ENCODE measurements at regions not wholly inside any gene's neighbourhood (a gene's known extent, or its start where the extent isn't known, plus 50 kb on each side); places are given as distances from the start of the nearest gene placed in this dataset.

DNA sequence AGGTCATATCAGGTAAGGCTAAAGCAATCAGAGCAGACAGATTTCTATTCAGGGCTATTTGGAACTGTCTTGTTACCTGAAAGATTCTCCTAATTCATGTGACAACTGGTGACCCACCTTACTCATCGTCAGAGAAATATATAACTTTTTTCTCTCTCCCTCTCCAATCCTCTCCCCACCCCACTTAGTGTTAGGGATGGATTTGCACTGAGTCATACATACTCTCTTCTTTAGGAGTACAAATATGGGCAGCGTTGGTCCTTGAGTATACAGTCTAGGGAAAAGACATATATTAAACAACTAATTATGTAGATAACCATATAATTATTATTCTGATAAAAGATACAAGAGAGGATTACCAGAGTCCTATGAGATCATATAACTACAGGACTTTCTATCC lies 246.3 kb downstream of the HHIPL2 start (continued):
- TF ChIP-seq ZBTB26 (tag by site-specific recombination; optimal IDR thresholded peaks at IDR 0.05): no peak
- no peak for TF ChIP-seq ZBTB20 (tag by site-specific recombination; IDR thresholded peaks at IDR 0.05)
- TF ChIP-seq YY2 (tag by site-specific recombination; IDR thresholded peaks at IDR 0.05): no peak

GRCh38 chr1:222299524-222299923 lies 248.4 kb downstream of the HHIPL2 start:
- no peak overlapping the region for H3K4me3 ChIP-seq (ENCODE audit: low read depth, low read length)
- H3K4me1 ChIP-seq (ENCODE audit: control insufficient read depth, insufficient read depth, low read length): no peaks in the 10 kb centered on the region
- ChIA-PET CTCF (no interaction called here), POLR2A (no interaction called here)
- TF ChIP-seq ZBTB8A (tag by site-specific recombination; IDR thresholded peaks at IDR 0.05): no peak
- TF ChIP-seq ZNF266 (tag by site-specific recombination; IDR thresholded peaks at IDR 0.05; ENCODE audit: low read depth): no peak
- TF ChIP-seq ZNF677 (tag by site-specific recombination; IDR thresholded peaks at IDR 0.05): no peak
- TF ChIP-seq ZNF362 (tag by site-specific recombination; IDR thresholded peaks at IDR 0.05): no peak
- TF ChIP-seq, protein P1, sequence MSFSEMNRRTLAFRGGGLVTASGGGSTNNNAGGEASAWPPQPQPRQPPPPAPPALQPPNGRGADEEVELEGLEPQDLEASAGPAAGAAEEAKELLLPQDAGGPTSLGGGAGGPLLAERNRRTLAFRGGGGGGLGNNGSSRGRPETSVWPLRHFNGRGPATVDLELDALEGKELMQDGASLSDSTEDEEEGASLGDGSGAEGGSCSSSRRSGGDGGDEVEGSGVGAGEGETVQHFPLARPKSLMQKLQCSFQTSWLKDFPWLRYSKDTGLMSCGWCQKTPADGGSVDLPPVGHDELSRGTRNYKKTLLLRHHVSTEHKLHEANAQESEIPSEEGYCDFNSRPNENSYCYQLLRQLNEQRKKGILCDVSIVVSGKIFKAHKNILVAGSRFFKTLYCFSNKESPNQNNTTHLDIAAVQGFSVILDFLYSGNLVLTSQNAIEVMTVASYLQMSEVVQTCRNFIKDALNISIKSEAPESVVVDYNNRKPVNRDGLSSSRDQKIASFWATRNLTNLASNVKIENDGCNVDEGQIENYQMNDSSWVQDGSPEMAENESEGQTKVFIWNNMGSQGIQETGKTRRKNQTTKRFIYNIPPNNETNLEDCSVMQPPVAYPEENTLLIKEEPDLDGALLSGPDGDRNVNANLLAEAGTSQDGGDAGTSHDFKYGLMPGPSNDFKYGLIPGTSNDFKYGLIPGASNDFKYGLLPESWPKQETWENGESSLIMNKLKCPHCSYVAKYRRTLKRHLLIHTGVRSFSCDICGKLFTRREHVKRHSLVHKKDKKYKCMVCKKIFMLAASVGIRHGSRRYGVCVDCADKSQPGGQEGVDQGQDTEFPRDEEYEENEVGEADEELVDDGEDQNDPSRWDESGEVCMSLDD (tag by site-specific recombination; IDR thresholded peaks at IDR 0.05): no peak
- TF ChIP-seq ZNF248 (tag by site-specific recombination; IDR thresholded peaks at IDR 0.05): no peak
- TF ChIP-seq SP3 (tag by site-specific recombination; IDR thresholded peaks at IDR 0.05): no peak
- TF ChIP-seq ZNF785 (tag by site-specific recombination; IDR thresholded peaks at IDR 0.05): no peak
- TF ChIP-seq, protein P2, sequence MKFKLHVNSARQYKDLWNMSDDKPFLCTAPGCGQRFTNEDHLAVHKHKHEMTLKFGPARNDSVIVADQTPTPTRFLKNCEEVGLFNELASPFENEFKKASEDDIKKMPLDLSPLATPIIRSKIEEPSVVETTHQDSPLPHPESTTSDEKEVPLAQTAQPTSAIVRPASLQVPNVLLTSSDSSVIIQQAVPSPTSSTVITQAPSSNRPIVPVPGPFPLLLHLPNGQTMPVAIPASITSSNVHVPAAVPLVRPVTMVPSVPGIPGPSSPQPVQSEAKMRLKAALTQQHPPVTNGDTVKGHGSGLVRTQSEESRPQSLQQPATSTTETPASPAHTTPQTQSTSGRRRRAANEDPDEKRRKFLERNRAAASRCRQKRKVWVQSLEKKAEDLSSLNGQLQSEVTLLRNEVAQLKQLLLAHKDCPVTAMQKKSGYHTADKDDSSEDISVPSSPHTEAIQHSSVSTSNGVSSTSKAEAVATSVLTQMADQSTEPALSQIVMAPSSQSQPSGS (tag by site-specific recombination; IDR thresholded peaks at IDR 0.05; ENCODE audit: low read depth): no peak
- TF ChIP-seq ZIC2 (tag by site-specific recombination; IDR thresholded peaks at IDR 0.05): no peak
- no peak overlapping the region for H3K27ac ChIP-seq (ENCODE audit: extremely low read depth, low read depth, low read length)
- H3K9me3 ChIP-seq (ENCODE audit: control insufficient read depth, insufficient read depth, low read depth, low read length): no peaks in the 10 kb centered on the region
- H3K36me3 ChIP-seq (ENCODE audit: control insufficient read depth in 2 of 2, insufficient read depth in 1 of 2, low read length in 2 of 2): no peaks in the 10 kb centered on the region

DNA sequence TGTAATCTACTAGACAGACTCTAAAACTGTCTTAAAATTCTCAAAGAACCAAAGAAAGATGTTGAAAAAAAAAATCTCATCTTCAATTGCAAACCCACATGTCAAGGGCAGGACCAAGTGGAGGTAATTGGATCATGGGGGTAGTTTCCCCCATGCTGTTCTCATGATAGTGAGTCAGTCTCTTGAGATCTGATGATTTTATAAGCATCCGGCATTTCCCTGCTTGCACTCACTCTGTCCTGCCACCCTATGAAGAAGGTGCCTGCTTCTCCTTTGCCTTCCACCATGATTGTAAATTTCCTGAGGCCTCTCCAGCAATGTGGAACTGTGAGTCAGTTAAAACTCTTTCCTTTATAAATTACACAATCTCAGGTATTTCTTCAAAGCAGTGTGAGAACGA lies 257.0 kb downstream of the HHIPL2 start:
- ChIA-PET CTCF (no interaction called here), POLR2A (no interaction called here)
- H3K4me1 ChIP-seq (ENCODE audit: control insufficient read depth, insufficient read depth, low read length): no peaks in the 10 kb centered on the region
- no peak for TF ChIP-seq ZNF324 (tag by site-specific recombination; IDR thresholded peaks at IDR 0.05)
- no peak for TF ChIP-seq ZNF335 (tag by site-specific recombination; conservative IDR thresholded peaks at IDR 0.05)
- TF ChIP-seq CTCF (tag by site-specific recombination; IDR thresholded peaks at IDR 0.05): no peak
- no peak for TF ChIP-seq ZNF658 (tag by site-specific recombination; IDR thresholded peaks at IDR 0.05)
- TF ChIP-seq ZNF416 (tag by site-specific recombination; IDR thresholded peaks at IDR 0.05): no peak
- TF ChIP-seq KLF8 (tag by site-specific recombination; IDR thresholded peaks at IDR 0.05): no peak
- no peak for TF ChIP-seq HOXD13 (CRISPR knock-in tag; IDR thresholded peaks at IDR 0.05; ENCODE audit: borderline replicate concordance)
- TF ChIP-seq, protein P3, sequence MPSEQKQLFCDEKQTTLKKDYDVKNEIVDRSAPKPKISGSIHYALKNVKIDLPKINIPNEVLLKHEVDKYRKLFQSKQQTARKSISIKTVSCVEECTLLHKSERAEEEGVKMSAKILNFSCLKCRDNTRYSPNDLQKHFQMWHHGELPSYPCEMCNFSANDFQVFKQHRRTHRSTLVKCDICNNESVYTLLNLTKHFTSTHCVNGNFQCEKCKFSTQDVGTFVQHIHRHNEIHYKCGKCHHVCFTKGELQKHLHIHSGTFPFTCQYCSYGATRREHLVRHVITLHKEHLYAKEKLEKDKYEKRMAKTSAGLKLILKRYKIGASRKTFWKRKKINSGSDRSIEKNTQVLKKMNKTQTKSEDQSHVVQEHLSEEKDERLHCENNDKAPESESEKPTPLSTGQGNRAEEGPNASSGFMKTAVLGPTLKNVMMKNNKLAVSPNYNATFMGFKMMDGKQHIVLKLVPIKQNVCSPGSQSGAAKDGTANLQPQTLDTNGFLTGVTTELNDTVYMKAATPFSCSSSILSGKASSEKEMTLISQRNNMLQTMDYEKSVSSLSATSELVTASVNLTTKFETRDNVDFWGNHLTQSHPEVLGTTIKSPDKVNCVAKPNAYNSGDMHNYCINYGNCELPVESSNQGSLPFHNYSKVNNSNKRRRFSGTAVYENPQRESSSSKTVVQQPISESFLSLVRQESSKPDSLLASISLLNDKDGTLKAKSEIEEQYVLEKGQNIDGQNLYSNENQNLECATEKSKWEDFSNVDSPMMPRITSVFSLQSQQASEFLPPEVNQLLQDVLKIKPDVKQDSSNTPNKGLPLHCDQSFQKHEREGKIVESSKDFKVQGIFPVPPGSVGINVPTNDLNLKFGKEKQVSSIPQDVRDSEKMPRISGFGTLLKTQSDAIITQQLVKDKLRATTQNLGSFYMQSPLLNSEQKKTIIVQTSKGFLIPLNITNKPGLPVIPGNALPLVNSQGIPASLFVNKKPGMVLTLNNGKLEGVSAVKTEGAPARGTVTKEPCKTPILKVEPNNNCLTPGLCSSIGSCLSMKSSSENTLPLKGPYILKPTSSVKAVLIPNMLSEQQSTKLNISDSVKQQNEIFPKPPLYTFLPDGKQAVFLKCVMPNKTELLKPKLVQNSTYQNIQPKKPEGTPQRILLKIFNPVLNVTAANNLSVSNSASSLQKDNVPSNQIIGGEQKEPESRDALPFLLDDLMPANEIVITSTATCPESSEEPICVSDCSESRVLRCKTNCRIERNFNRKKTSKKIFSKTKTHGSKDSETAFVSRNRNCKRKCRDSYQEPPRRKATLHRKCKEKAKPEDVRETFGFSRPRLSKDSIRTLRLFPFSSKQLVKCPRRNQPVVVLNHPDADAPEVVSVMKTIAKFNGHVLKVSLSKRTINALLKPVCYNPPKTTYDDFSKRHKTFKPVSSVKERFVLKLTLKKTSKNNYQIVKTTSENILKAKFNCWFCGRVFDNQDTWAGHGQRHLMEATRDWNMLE (tag by site-specific recombination; conservative IDR thresholded peaks at IDR 0.05; ENCODE audit: low read depth): no peak

More for the DNA sequence above, 257.0 kb downstream of the HHIPL2 start:
- no peaks in the 10 kb centered on the region for H3K9me3 ChIP-seq (ENCODE audit: control insufficient read depth, insufficient read depth, low read depth, low read length)
- H3K36me3 ChIP-seq (ENCODE audit: control insufficient read depth in 2 of 2, insufficient read depth in 1 of 2, low read length in 2 of 2): no peaks in the 10 kb centered on the region
- no peak overlapping the region for H3K27ac ChIP-seq (ENCODE audit: extremely low read depth, low read depth, low read length)
- no peak overlapping the region for H3K4me3 ChIP-seq (ENCODE audit: low read depth, low read length)

Measured in HEK293 (cell line).